ENCODE measurements at regions not wholly inside any gene's neighbourhood (a gene's known extent, or its start where the extent isn't known, plus 50 kb on each side); places are given as distances from the start of the nearest gene placed in this dataset.

GRCh38 chr1:56409112-56409691 lies 170.2 kb downstream of the PLPP3 start:
- TF ChIP-seq REST (IDR thresholded peaks at IDR 0.05; ENCODE audit: insufficient replicate concordance, low read depth) (no peak), CTCF (IDR thresholded peaks at IDR 0.05; ENCODE audit: insufficient read depth, low read length) (no peak), GABPA (IDR thresholded peaks at IDR 0.05; ENCODE audit: low read depth) (no peak), SPI1 (IDR thresholded peaks at IDR 0.05; ENCODE audit: borderline replicate concordance, low read depth) (no peak), POLR2AphosphoS5 (IDR thresholded peaks at IDR 0.05; ENCODE audit: low read depth) (no peak)
- Histone ChIP-seq H3K27ac (replicated peaks) (no peak overlapping the region), H3K27me3 (ENCODE audit: insufficient read depth, poor library complexity, severe bottlenecking) (no peaks in the 10 kb centered on the region), H3K4me3 (replicated peaks; ENCODE audit: insufficient read depth, low read length) (no peak overlapping the region)
- peak in 1 of 2 experiments; percentile 10 for DNase-seq (ENCODE audit: low read depth in 1 of 2, low spot score in 1 of 2)

GRCh38 chr1:56406821-56407220 lies 172.5 kb downstream of the PLPP3 start:
- DNase-seq (ENCODE audit: low read depth in 1 of 2, low spot score in 1 of 2): no peak
- Histone ChIP-seq H3K27ac (replicated peaks) (no peak overlapping the region), H3K27me3 (ENCODE audit: insufficient read depth, poor library complexity, severe bottlenecking) (no peaks in the 10 kb centered on the region), H3K4me3 (replicated peaks; ENCODE audit: insufficient read depth, low read length) (no peak overlapping the region)
- no peak for TF ChIP-seq CTCF (IDR thresholded peaks at IDR 0.05; ENCODE audit: insufficient read depth, low read length)

GRCh38 chr1:56404561-56405030 lies 174.8 kb downstream of the PLPP3 start:
- TF ChIP-seq POLR2AphosphoS5 (IDR thresholded peaks at IDR 0.05; ENCODE audit: low read depth): no peak
- TF ChIP-seq CTCF (IDR thresholded peaks at IDR 0.05; ENCODE audit: insufficient read depth, low read length): no peak
- no peak for TF ChIP-seq SPI1 (IDR thresholded peaks at IDR 0.05; ENCODE audit: borderline replicate concordance, low read depth)
- no peak for TF ChIP-seq REST (IDR thresholded peaks at IDR 0.05; ENCODE audit: insufficient replicate concordance, low read depth)
- TF ChIP-seq GABPA (IDR thresholded peaks at IDR 0.05; ENCODE audit: low read depth): no peak
- Histone ChIP-seq H3K4me3 (replicated peaks; ENCODE audit: insufficient read depth, low read length) (no peak overlapping the region), H3K27ac (replicated peaks) (no peak overlapping the region), H3K27me3 (ENCODE audit: insufficient read depth, poor library complexity, severe bottlenecking) (no peaks in the 10 kb centered on the region)
- no peak for DNase-seq (ENCODE audit: low read depth in 1 of 2, low spot score in 1 of 2)

GRCh38 chr1:56404066-56404465 lies 175.3 kb downstream of the PLPP3 start:
- H3K27ac ChIP-seq (replicated peaks): no peak overlapping the region

More at GRCh38 chr1:56404066-56404465, 175.3 kb downstream of the PLPP3 start:
- no peak for TF ChIP-seq SPI1 (IDR thresholded peaks at IDR 0.05; ENCODE audit: borderline replicate concordance, low read depth)
- TF ChIP-seq REST (IDR thresholded peaks at IDR 0.05; ENCODE audit: insufficient replicate concordance, low read depth): no peak
- no peak for TF ChIP-seq POLR2AphosphoS5 (IDR thresholded peaks at IDR 0.05; ENCODE audit: low read depth)
- no peak for TF ChIP-seq CTCF (IDR thresholded peaks at IDR 0.05; ENCODE audit: insufficient read depth, low read length)
- no peak for TF ChIP-seq GABPA (IDR thresholded peaks at IDR 0.05; ENCODE audit: low read depth)
- Histone ChIP-seq H3K27me3 (ENCODE audit: insufficient read depth, poor library complexity, severe bottlenecking) (no peaks in the 10 kb centered on the region), H3K4me3 (replicated peaks; ENCODE audit: insufficient read depth, low read length) (no peak overlapping the region)
- DNase-seq (ENCODE audit: low read depth in 1 of 2, low spot score in 1 of 2): no peak
